HepG2 (cell line): ENCODE measurements at regions not wholly inside any gene's neighbourhood (a gene's known extent, or its start where the extent isn't known, plus 50 kb on each side); places are given as distances from the start of the nearest gene placed in this dataset.

Experiments used
- GABPA ChIP-seq, 2 experiments: IDR thresholded peaks; 2 replicates each; pipeline ENCODE4 v1.6.1; 2011 to 2016; ENCODE audit warnings: low read depth in 2 of 2, low read length in 1 of 2, missing biosample characterization in 1 of 2, missing genetic modification characterization in 1 of 2
- HNF1A ChIP-seq, 2 experiments: sonication (generic) in 1 of 2; formaldehyde crosslinking in 1 of 2; IDR thresholded peaks; 2 replicates each; pipeline versions ENCODE4 v1.4.0 to v1.6.1; 2016 to 2020; ENCODE audit warnings: borderline replicate concordance in 1 of 2, low read depth in 1 of 2, mild to moderate bottlenecking in 1 of 2, missing genetic modification reagents in 1 of 2
- RBM39 ChIP-seq: fragments of 200-400 bp; formaldehyde crosslinking; IDR thresholded peaks from one replicate; pipeline ENCODE4 v1.6.1; 2018; ENCODE audit warnings: antibody characterized with exemption, mild to moderate bottlenecking, low read depth, low read length; ENCODE audit not compliant: poor library complexity, severe bottlenecking
- SMARCE1 ChIP-seq: fragments of 450-650 bp; IDR thresholded peaks from 2 replicates; pipeline ENCODE4 v1.6.1; 2017; ENCODE audit warnings: borderline replicate concordance
- TAF1 ChIP-seq: sonication (generic); formaldehyde crosslinking; IDR thresholded peaks from 2 replicates; pipeline ENCODE4 v1.4.0; 2020; ENCODE audit warnings: missing genetic modification reagents
- ZBTB2 ChIP-seq: sonication (generic); formaldehyde crosslinking; IDR thresholded peaks from 2 replicates; pipeline ENCODE4 v1.8.0; 2022; ENCODE audit warnings: low read depth, missing genetic modification reagents
- ZKSCAN5 ChIP-seq: sonication (generic); formaldehyde crosslinking; IDR thresholded peaks from 2 replicates; pipeline ENCODE4 v1.5.1; 2020; ENCODE audit warnings: mild to moderate bottlenecking, missing genetic modification reagents
- ZNF205 ChIP-seq: IDR thresholded peaks from 2 replicates; pipeline ENCODE4 v1.6.1; 2018; ENCODE audit warnings: missing biosample characterization, missing genetic modification reagents
- ZNF333 ChIP-seq: sonication (generic); formaldehyde crosslinking; IDR thresholded peaks from 2 replicates; pipeline ENCODE4 v1.4.0; 2020; ENCODE audit warnings: mild to moderate bottlenecking, missing genetic modification reagents, borderline replicate concordance
- ZNF33B ChIP-seq: sonication (generic); formaldehyde crosslinking; IDR thresholded peaks from 2 replicates; pipeline ENCODE4 v1.5.1; 2020; ENCODE audit warnings: mild to moderate bottlenecking, missing genetic modification reagents
- ZNF44 ChIP-seq: sonication (generic); formaldehyde crosslinking; IDR thresholded peaks from 2 replicates; pipeline ENCODE4 v1.5.1; 2020; ENCODE audit warnings: mild to moderate bottlenecking, missing genetic modification reagents
- ZNF550 ChIP-seq: sonication (generic); formaldehyde crosslinking; IDR thresholded peaks from 2 replicates; pipeline ENCODE4 v1.4.0; 2020; ENCODE audit warnings: mild to moderate bottlenecking, missing genetic modification reagents, borderline replicate concordance
- ZNF782 ChIP-seq: sonication (generic); formaldehyde crosslinking; IDR thresholded peaks from 2 replicates; pipeline ENCODE4 v1.4.0; 2020; ENCODE audit warnings: missing genetic modification reagents, mild to moderate bottlenecking, borderline replicate concordance
- TF ChIP-seq, protein P1 (sequence below): sonication (generic); formaldehyde crosslinking; IDR thresholded peaks from 2 replicates; pipeline ENCODE4 v1.5.1; 2020; ENCODE audit warnings: mild to moderate bottlenecking, missing genetic modification reagents, borderline replicate concordance

GRCh38 chr3:72447059-72447946 lies 400.9 kb downstream of the SHQ1 start (continued):
- TF ChIP-seq ZBTB2 (CRISPR knock-in tag): peak; percentile 92; the same call in 1 of the 2 replicates
- TF ChIP-seq ZNF782 (CRISPR knock-in tag): no peak
- no peak for TF ChIP-seq SMARCE1
- TF ChIP-seq TAF1: no peak; the same call in 1 of the 2 replicates
- no peak for TF ChIP-seq RBM39
- no peak for TF ChIP-seq GABPA (IDR thresholded peaks at IDR 0.05; ENCODE audit: low read depth, low read length)
- no peak for TF ChIP-seq GABPA (CRISPR knock-in tag; IDR thresholded peaks at IDR 0.05; ENCODE audit: low read depth)
- TF ChIP-seq ZNF44 (CRISPR knock-in tag): no peak
- no peak for TF ChIP-seq ZNF33B (CRISPR knock-in tag)
- TF ChIP-seq ZNF333: no peak
- TF ChIP-seq HNF1A (IDR thresholded peaks at IDR 0.05; ENCODE audit: low read depth): no peak
- no peak for TF ChIP-seq HNF1A (CRISPR knock-in tag; IDR thresholded peaks at IDR 0.05; ENCODE audit: borderline replicate concordance)
- TF ChIP-seq ZNF550 (CRISPR knock-in tag): no peak
- no peak for TF ChIP-seq ZKSCAN5 (CRISPR knock-in tag)
- TF ChIP-seq ZNF205 (CRISPR knock-in tag): no peak
- TF ChIP-seq, protein P1, sequence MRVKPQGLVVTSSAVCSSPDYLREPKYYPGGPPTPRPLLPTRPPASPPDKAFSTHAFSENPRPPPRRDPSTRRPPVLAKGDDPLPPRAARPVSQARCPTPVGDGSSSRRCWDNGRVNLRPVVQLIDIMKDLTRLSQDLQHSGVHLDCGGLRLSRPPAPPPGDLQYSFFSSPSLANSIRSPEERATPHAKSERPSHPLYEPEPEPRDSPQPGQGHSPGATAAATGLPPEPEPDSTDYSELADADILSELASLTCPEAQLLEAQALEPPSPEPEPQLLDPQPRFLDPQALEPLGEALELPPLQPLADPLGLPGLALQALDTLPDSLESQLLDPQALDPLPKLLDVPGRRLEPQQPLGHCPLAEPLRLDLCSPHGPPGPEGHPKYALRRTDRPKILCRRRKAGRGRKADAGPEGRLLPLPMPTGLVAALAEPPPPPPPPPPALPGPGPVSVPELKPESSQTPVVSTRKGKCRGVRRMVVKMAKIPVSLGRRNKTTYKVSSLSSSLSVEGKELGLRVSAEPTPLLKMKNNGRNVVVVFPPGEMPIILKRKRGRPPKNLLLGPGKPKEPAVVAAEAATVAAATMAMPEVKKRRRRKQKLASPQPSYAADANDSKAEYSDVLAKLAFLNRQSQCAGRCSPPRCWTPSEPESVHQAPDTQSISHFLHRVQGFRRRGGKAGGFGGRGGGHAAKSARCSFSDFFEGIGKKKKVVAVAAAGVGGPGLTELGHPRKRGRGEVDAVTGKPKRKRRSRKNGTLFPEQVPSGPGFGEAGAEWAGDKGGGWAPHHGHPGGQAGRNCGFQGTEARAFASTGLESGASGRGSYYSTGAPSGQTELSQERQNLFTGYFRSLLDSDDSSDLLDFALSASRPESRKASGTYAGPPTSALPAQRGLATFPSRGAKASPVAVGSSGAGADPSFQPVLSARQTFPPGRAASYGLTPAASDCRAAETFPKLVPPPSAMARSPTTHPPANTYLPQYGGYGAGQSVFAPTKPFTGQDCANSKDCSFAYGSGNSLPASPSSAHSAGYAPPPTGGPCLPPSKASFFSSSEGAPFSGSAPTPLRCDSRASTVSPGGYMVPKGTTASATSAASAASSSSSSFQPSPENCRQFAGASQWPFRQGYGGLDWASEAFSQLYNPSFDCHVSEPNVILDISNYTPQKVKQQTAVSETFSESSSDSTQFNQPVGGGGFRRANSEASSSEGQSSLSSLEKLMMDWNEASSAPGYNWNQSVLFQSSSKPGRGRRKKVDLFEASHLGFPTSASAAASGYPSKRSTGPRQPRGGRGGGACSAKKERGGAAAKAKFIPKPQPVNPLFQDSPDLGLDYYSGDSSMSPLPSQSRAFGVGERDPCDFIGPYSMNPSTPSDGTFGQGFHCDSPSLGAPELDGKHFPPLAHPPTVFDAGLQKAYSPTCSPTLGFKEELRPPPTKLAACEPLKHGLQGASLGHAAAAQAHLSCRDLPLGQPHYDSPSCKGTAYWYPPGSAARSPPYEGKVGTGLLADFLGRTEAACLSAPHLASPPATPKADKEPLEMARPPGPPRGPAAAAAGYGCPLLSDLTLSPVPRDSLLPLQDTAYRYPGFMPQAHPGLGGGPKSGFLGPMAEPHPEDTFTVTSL (CRISPR knock-in tag): no peak; the same call in 1 of the 2 replicates
